ENCODE measurements at regions not wholly inside any gene's neighbourhood (a gene's known extent, or its start where the extent isn't known, plus 50 kb on each side); places are given as distances from the start of the nearest gene placed in this dataset.

GRCh38 chr14:65187421-65188049 lies 85.2 kb upstream of the MAX start:
- no peak overlapping the region for H3K4me2 ChIP-seq
- CTCF ChIA-PET = interaction anchor here (5.5 kb wide), 1 partner anchor 23 kb away, joined by 23 read pairs; no protein-coding TSS in a partner anchor
- H3K27me3 ChIP-seq (ENCODE audit: insufficient read depth) = no peaks in the 10 kb centered on the region
- H3K9me3 ChIP-seq = 0 out of 2 replicates have a peak, but pooled peaks cover under 1% of the 10 kb centered on the region
- H3K9me2 ChIP-seq = no peaks in the 10 kb centered on the region
- no peak overlapping the region for H3K27ac ChIP-seq (ENCODE audit: low read depth in 2 of 2, low read length in 1 of 2)
- no peaks in the 10 kb centered on the region for H3F3A ChIP-seq (replicated peaks; ENCODE audit: insufficient read depth)
- TF ChIP-seq MAX (IDR thresholded peaks at IDR 0.05; ENCODE audit: low read depth) = no peak
- no peak for TF ChIP-seq IRF3 (IDR thresholded peaks at IDR 0.05; ENCODE audit: low read depth, low read length)
- TF ChIP-seq RFX5 (IDR thresholded peaks at IDR 0.05; ENCODE audit: low read length) = no peak
- H4K20me1 ChIP-seq (ENCODE audit: insufficient read depth) = no peaks in the 10 kb centered on the region
- no peaks in the 10 kb centered on the region for H3K36me3 ChIP-seq (replicated peaks in 1 of 2; ENCODE audit: control insufficient read depth in 1 of 2, insufficient read depth in 2 of 2, low read length in 1 of 2)
- no peak overlapping the region for H2AFZ ChIP-seq (ENCODE audit: low read depth)
- WGBS (ENCODE audit: low lambda C conversion rate) = 80% methylated on average over 8 of the region's 8 CpGs
- peaks cover 3% of the 10 kb centered on the region in 2 experiments; a peak in 1 of 4 replicates for H3K4me1 ChIP-seq (ENCODE audit: control insufficient read depth in 1 of 2, insufficient read depth in 2 of 2, low read depth in 1 of 2, low read length in 1 of 2)
- no peak overlapping the region for H3K9ac ChIP-seq
- POLR2A ChIA-PET = no interaction called here
- no peaks in the 10 kb centered on the region for H3K79me2 ChIP-seq (ENCODE audit: insufficient read depth)
- no peak overlapping the region for H3K4me3 ChIP-seq (ENCODE audit: low read depth in 2 of 2, low read length in 1 of 2)
- no peak for DNase-seq

GRCh38 chr14:65190312-65190711 lies 88.0 kb upstream of the MAX start:
- Histone ChIP-seq H3K27ac (ENCODE audit: low read depth in 2 of 2, low read length in 1 of 2) (no peak overlapping the region), H3K9me3 (no peaks in the 10 kb centered on the region), H3F3A (replicated peaks; ENCODE audit: insufficient read depth) (no peaks in the 10 kb centered on the region), H3K4me2 (no peak overlapping the region), H3K4me1 (ENCODE audit: control insufficient read depth in 1 of 2, insufficient read depth in 2 of 2, low read depth in 1 of 2, low read length in 1 of 2) (no peaks in the 10 kb centered on the region), H3K9me2 (no peaks in the 10 kb centered on the region), H3K79me2 (ENCODE audit: insufficient read depth) (no peaks in the 10 kb centered on the region), H2AFZ (ENCODE audit: low read depth) (no peak overlapping the region), H3K9ac (no peak overlapping the region), H3K27me3 (ENCODE audit: insufficient read depth) (no peaks in the 10 kb centered on the region), H3K36me3 (replicated peaks in 1 of 2; ENCODE audit: control insufficient read depth in 1 of 2, insufficient read depth in 2 of 2, low read length in 1 of 2) (no peaks in the 10 kb centered on the region), H4K20me1 (ENCODE audit: insufficient read depth) (no peaks in the 10 kb centered on the region), H3K4me3 (ENCODE audit: low read depth in 2 of 2, low read length in 1 of 2) (no peak overlapping the region)
- CTCF ChIA-PET = no interaction called here
- no peak for DNase-seq
- TF ChIP-seq TEAD4 (IDR thresholded peaks at IDR 0.05; ENCODE audit: borderline replicate concordance, insufficient read depth) = no peak
- no peak for TF ChIP-seq JUND (IDR thresholded peaks at IDR 0.05)
- TF ChIP-seq POLR2AphosphoS5 (IDR thresholded peaks at IDR 0.05; ENCODE audit: low read depth, low read length) = no peak
- TF ChIP-seq YY1 (IDR thresholded peaks at IDR 0.05; ENCODE audit: low read depth) = no peak
- no peak for TF ChIP-seq USF1 (IDR thresholded peaks at IDR 0.05; ENCODE audit: borderline replicate concordance, low read depth)
- no peak for TF ChIP-seq SMC3 (IDR thresholded peaks at IDR 0.05; ENCODE audit: low read depth, low read length)
- WGBS (ENCODE audit: low lambda C conversion rate) = 66% methylated on average over 4 of the region's 4 CpGs
- POLR2A ChIA-PET = no interaction called here

- no peak overlapping the region for H2AFZ ChIP-seq (ENCODE audit: low read depth)
- no peak for TF ChIP-seq GATA2 (CRISPR knock-in tag; IDR thresholded peaks at IDR 0.05)
- TF ChIP-seq TCF12 (IDR thresholded peaks at IDR 0.05) = no peak
- TF ChIP-seq ZBTB33 (IDR thresholded peaks at IDR 0.05; ENCODE audit: borderline replicate concordance, low read depth) = no peak
- TF ChIP-seq GABPA (IDR thresholded peaks at IDR 0.05; ENCODE audit: low read depth) = no peak
- TF ChIP-seq RXRA (IDR thresholded peaks at IDR 0.05; ENCODE audit: borderline replicate concordance, low read depth) = no peak
- no peak for TF ChIP-seq MXI1 (IDR thresholded peaks at IDR 0.05; ENCODE audit: low read depth, low read length)
- TF ChIP-seq JUND (IDR thresholded peaks at IDR 0.05) = no peak
- TF ChIP-seq USF1 (IDR thresholded peaks at IDR 0.05; ENCODE audit: borderline replicate concordance, low read depth) = no peak
- TF ChIP-seq SMC3 (IDR thresholded peaks at IDR 0.05; ENCODE audit: low read depth, low read length) = no peak
- no peak for TF ChIP-seq RCOR1 (IDR thresholded peaks at IDR 0.05; ENCODE audit: low read length)
- TF ChIP-seq IRF3 (IDR thresholded peaks at IDR 0.05; ENCODE audit: low read depth, low read length) = no peak
- WGBS (ENCODE audit: low lambda C conversion rate) = 81% methylated on average over 5 of the region's 5 CpGs
These were observed 89.4 kb upstream of the MAX start for GRCh38 chr14:65191716-65192115.

More at GRCh38 chr14:65191716-65192115, 89.4 kb upstream of the MAX start:
- Histone ChIP-seq H4K20me1 (ENCODE audit: insufficient read depth) (no peaks in the 10 kb centered on the region), H3K27me3 (ENCODE audit: insufficient read depth) (no peaks in the 10 kb centered on the region), H3K27ac (ENCODE audit: low read depth in 2 of 2, low read length in 1 of 2) (no peak overlapping the region), H3K9ac (no peak overlapping the region), H3F3A (replicated peaks; ENCODE audit: insufficient read depth) (no peaks in the 10 kb centered on the region), H3K79me2 (ENCODE audit: insufficient read depth) (no peaks in the 10 kb centered on the region), H3K4me3 (ENCODE audit: low read depth in 2 of 2, low read length in 1 of 2) (no peak overlapping the region), H3K36me3 (replicated peaks in 1 of 2; ENCODE audit: control insufficient read depth in 1 of 2, insufficient read depth in 2 of 2, low read length in 1 of 2) (no peaks in the 10 kb centered on the region), H3K4me2 (no peak overlapping the region), H3K9me3 (no peaks in the 10 kb centered on the region), H3K4me1 (ENCODE audit: control insufficient read depth in 1 of 2, insufficient read depth in 2 of 2, low read depth in 1 of 2, low read length in 1 of 2) (no peaks in the 10 kb centered on the region), H3K9me2 (no peaks in the 10 kb centered on the region)
- ChIA-PET POLR2A (no interaction called here), CTCF (no interaction called here)
- DNase-seq = no peak

All from SK-N-SH (cell line).